GM21447 (cell line): ENCODE measurements at regions not wholly inside any gene's neighbourhood (a gene's known extent, or its start where the extent isn't known, plus 50 kb on each side); places are given as distances from the start of the nearest gene placed in this dataset.
"Not testable (repeated sequence)": the region's sequence is repeated elsewhere in the genome, so short reads cannot be mapped to it uniquely, and the experiment has no call there.

Source experiments
- ATAC-seq: cut with Tn5 transposase; IDR thresholded peaks from one replicate; pipeline ENCODE4 v1.9.1; 2021; ENCODE audit not compliant: unreplicated experiment

GRCh38 chr5:18653216-18653752 is 1019.0 kb downstream of the TAF11L14 start:
- ATAC-seq, result peak; percentile 63

- ATAC-seq, result no peak
Measured at GRCh38 chr5:18660511-18660910, 1026.3 kb downstream of the TAF11L14 start.

- no peak for ATAC-seq
Measured at GRCh38 chr5:18662231-18662630, 1028.0 kb downstream of the TAF11L14 start.

GRCh38 chr5:18674212-18674611 is 1040.0 kb downstream of the TAF11L14 start:
- ATAC-seq, result not testable (repeated sequence)

DNA sequence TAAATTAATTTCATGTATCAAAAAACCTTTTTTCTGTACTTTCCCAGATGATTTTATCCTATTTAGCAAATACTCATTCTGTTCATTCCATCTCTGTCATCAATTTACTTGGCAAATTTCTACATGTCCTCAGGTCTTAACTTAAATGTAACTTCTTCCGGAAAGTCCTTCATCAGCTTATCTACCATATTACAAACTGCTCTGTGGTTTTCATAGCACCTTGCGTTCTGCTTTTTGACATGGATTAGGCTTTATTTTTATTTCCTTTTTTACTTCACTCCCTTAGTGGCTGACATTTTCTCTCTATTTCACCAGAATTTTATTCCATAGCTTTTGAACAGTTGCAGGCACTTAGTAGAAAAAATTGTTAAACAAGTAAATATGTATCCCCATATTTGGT is 1040.8 kb downstream of the TAF11L14 start:
- ATAC-seq, result no peak

DNA sequence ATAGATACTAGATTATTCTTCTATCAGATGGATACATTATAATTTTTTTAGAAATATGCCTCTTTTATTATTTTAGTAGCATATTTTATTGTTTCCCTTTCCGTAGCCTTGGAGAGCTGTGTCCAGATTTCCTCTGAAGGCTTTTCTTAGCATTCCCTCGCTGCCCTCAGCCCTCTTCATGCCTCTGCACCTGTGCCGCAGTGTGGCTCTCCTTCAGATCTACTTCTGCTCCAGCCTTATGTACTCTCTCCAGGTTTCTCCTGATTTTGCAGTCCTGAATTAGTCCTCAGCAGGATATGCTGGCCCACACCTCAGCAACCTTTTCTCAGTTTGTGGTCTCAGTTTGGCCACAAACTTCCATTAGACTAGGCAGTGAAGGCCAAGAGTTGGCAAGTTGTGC is 1052.0 kb downstream of the TAF11L14 start:
- no peak for ATAC-seq

GRCh38 chr5:18687429-18687828 is 1053.2 kb downstream of the TAF11L14 start:
- ATAC-seq, result no peak

GRCh38 chr5:18699681-18700080 is 1065.4 kb downstream of the TAF11L14 start:
- ATAC-seq, result no peak

GRCh38 chr5:18702821-18703220 is 1068.6 kb downstream of the TAF11L14 start:
- ATAC-seq, result no peak

- no peak for ATAC-seq
Measured at GRCh38 chr5:18712936-18713485, 1078.8 kb downstream of the TAF11L14 start.

- ATAC-seq, result peak; percentile 48
Measured at GRCh38 chr5:18720002-18720401, 1085.7 kb downstream of the TAF11L14 start.

- no peak for ATAC-seq
Measured at GRCh38 chr5:18732556-18733479, 1098.6 kb downstream of the TAF11L14 start.

GRCh38 chr5:18736051-18736398 is 1101.8 kb downstream of the TAF11L14 start:
- no peak for ATAC-seq

DNA sequence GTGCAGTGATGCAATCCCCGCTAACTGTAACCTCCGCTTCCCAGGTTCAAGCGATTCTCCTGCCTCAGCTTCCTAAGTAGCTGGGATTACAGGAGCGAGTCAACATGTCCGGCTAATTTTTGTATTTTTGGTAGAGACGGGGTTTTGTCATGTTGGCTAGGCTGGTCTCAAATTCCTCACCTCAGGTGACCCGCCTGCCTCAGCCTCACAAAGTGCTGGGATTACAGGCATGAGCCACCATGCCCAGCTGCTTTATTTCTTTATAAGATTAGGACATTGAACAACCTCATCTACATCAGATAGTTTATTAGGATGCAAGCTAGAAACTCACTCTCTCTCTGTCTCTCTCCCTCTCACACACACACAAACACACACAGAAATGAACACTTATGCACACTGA is 1102.5 kb downstream of the TAF11L14 start:
- not testable (repeated sequence) for ATAC-seq

DNA sequence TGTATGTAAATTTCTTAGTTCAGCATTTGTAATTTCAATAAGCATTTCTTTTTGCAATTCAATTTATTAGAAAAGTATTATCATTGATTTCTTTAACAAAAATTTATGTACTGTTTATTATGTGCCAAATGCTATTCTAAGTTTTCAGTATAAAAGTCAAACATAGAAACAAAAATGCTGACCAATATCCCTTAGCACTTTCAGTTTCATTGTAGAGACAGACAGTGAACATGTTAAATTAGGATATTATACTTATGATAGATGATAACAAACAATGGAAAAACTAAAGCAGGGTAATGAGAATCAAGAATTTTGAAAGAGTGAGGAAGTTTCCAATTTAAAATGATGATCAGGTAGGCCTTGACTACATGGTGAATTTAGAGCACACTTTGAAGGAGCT is 1106.0 kb downstream of the TAF11L14 start:
- ATAC-seq, result no peak

- no peak for ATAC-seq
Measured at GRCh38 chr5:18742830-18743229, 1108.6 kb downstream of the TAF11L14 start.

DNA sequence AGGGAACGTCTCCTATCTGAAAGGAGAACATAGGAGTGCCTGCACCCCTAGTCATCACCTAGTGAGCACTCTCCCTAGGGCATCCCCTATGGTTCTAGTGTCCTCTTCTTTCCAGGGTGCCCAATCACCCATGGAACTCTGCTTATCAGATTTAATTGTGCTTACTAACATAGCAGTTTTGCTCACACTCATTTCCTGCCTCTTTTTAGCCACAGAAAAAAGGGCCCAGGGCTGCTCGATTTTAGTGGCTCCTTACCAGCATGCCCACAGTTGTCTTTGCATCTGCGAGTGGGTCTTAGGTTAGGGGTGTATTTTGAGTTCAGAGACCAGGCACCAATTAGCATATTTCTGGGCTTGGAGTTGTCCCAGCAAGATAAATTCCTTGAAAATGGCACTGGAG is 1110.2 kb downstream of the TAF11L14 start:
- peak; percentile 9 for ATAC-seq

- ATAC-seq, result peak; percentile 51
Measured at GRCh38 chr5:18745042-18745987, 1111.1 kb downstream of the TAF11L14 start.

GRCh38 chr5:18745988-18746615 is 1111.8 kb downstream of the TAF11L14 start:
- ATAC-seq, result peak; percentile 67

- peak; percentile 21 for ATAC-seq
Measured at GRCh38 chr5:18749763-18750162, 1115.5 kb downstream of the TAF11L14 start.

DNA sequence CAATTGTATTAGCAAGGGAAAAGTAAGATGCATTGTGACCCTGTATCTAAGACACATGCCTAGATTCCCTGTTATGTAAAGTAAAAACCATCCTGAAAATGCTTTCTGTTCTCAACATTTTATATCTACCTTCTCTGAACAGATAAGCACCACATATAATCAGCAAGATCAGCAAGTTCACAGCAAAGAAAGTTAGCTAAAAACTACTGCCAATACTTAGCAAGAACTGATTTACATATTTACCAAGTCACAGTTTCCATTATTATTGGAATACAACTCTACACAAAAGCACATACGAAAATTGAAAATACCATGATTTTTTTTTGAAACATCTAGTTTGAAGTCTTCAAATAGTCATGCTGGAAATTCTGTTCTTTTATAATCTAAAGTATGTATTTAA is 1118.1 kb downstream of the TAF11L14 start:
- no peak for ATAC-seq
